ENCODE measurements at regions not wholly inside any gene's neighbourhood (a gene's known extent, or its start where the extent isn't known, plus 50 kb on each side); places are given as distances from the start of the nearest gene placed in this dataset.

GRCh38 chr5:53276825-53277224, 167.3 kb upstream of the MOCS2 start:
- no peak overlapping the region for H3K4me3 ChIP-seq
- intact Hi-C loops (cut with micrococcal nuclease; ENCODE audit: unreplicated experiment): no loop called here
- no peaks in the 10 kb centered on the region for H3K9me2 ChIP-seq (ENCODE audit: insufficient read depth)
- H3K4me1 ChIP-seq (replicated peaks; ENCODE audit: insufficient read depth): no peaks in the 10 kb centered on the region
- no peak overlapping the region for H3K4me2 ChIP-seq
- H3K27ac ChIP-seq: no peak overlapping the region
- BruUV-seq (replicated peaks): no TSS peak
- POLR2A ChIA-PET (ENCODE audit: unreplicated experiment): no interaction called here
- no peaks in the 10 kb centered on the region for H4K20me1 ChIP-seq (ENCODE audit: insufficient read depth)
- no peak overlapping the region for H2AFZ ChIP-seq
- no peaks in the 10 kb centered on the region for H3F3A ChIP-seq (ENCODE audit: insufficient read depth, low read depth)
- no peaks in the 10 kb centered on the region for H3K36me3 ChIP-seq (ENCODE audit: low read depth)
- no peaks in the 10 kb centered on the region for H3K79me2 ChIP-seq (ENCODE audit: low read depth)
- TF ChIP-seq, protein P1, sequence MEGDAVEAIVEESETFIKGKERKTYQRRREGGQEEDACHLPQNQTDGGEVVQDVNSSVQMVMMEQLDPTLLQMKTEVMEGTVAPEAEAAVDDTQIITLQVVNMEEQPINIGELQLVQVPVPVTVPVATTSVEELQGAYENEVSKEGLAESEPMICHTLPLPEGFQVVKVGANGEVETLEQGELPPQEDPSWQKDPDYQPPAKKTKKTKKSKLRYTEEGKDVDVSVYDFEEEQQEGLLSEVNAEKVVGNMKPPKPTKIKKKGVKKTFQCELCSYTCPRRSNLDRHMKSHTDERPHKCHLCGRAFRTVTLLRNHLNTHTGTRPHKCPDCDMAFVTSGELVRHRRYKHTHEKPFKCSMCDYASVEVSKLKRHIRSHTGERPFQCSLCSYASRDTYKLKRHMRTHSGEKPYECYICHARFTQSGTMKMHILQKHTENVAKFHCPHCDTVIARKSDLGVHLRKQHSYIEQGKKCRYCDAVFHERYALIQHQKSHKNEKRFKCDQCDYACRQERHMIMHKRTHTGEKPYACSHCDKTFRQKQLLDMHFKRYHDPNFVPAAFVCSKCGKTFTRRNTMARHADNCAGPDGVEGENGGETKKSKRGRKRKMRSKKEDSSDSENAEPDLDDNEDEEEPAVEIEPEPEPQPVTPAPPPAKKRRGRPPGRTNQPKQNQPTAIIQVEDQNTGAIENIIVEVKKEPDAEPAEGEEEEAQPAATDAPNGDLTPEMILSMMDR (conservative IDR thresholded peaks at IDR 0.05): no peak
- no peak for TF ChIP-seq EZH2 (IDR thresholded peaks at IDR 0.05; ENCODE audit: low read depth)
- H3K9me3 ChIP-seq (ENCODE audit: insufficient read depth, low read depth): no peaks in the 10 kb centered on the region; the same call in 1 of the 2 replicates
- CTCF ChIA-PET: no interaction called here
- no peaks in the 10 kb centered on the region for H3K27me3 ChIP-seq (ENCODE audit: insufficient read depth, low read depth)
- no peak for DNase-seq

DNA sequence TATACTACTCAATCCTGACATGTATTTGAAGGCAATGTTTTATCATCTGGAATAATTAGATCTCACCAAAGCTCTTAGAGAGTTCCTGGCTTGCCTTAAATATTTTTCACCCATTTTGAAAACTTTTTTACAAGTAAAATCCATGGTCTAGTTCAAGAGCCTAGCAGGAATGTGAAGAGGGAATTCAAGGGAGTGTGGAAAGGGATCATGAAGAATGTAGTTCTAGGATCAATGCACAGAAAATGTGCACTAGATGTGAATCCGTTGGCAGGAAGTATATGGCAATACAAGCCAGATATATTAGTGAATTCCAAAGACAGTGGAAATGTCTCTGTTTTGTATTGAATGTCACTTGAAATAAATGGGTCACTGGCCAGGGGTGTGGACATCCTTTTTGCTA, 167.9 kb upstream of the MOCS2 start:
- peak overlapping the region; percentile 67; the same call in 1 of the 2 replicates for H2AFZ ChIP-seq
- no TSS peak for BruUV-seq (replicated peaks)
- no peak overlapping the region for H3K27ac ChIP-seq
- no peak overlapping the region for H3K4me2 ChIP-seq
- no peaks in the 10 kb centered on the region for H3K4me1 ChIP-seq (replicated peaks; ENCODE audit: insufficient read depth)
- no peaks in the 10 kb centered on the region for H3K27me3 ChIP-seq (ENCODE audit: insufficient read depth, low read depth)
- TF ChIP-seq EZH2 (IDR thresholded peaks at IDR 0.05; ENCODE audit: low read depth): no peak
- TF ChIP-seq, protein P1 (conservative IDR thresholded peaks at IDR 0.05): no peak
- H3F3A ChIP-seq (ENCODE audit: insufficient read depth, low read depth): no peaks in the 10 kb centered on the region
- H3K79me2 ChIP-seq (ENCODE audit: low read depth): no peaks in the 10 kb centered on the region
- 0 out of 2 replicates have a peak, but pooled peaks cover 3% of the 10 kb centered on the region for H3K9me3 ChIP-seq (ENCODE audit: insufficient read depth, low read depth)
- CTCF ChIA-PET: no interaction called here
- no peaks in the 10 kb centered on the region for H3K36me3 ChIP-seq (ENCODE audit: low read depth)
- H3K4me3 ChIP-seq: no peak overlapping the region
- POLR2A ChIA-PET (ENCODE audit: unreplicated experiment): no interaction called here
- no peaks in the 10 kb centered on the region for H3K9me2 ChIP-seq (ENCODE audit: insufficient read depth)
- no peak for DNase-seq
- H4K20me1 ChIP-seq (ENCODE audit: insufficient read depth): no peaks in the 10 kb centered on the region
- intact Hi-C loops (cut with micrococcal nuclease; ENCODE audit: unreplicated experiment): no loop called here

GRCh38 chr5:53287573-53287972, 178.0 kb upstream of the MOCS2 start:
- H3K9me2 ChIP-seq (ENCODE audit: insufficient read depth): 0 out of 2 replicates have a peak, but pooled peaks cover 6% of the 10 kb centered on the region
- intact Hi-C loops (cut with micrococcal nuclease; ENCODE audit: unreplicated experiment): no loop called here
- H3K27ac ChIP-seq: no peak overlapping the region
- no peaks in the 10 kb centered on the region for H3K27me3 ChIP-seq (ENCODE audit: insufficient read depth, low read depth)
- no peak overlapping the region for H3K4me3 ChIP-seq
- CTCF ChIA-PET: no interaction called here
- H2AFZ ChIP-seq: no peak overlapping the region
- POLR2A ChIA-PET (ENCODE audit: unreplicated experiment): no interaction called here
- no peaks in the 10 kb centered on the region for H3F3A ChIP-seq (ENCODE audit: insufficient read depth, low read depth)
- BruUV-seq (replicated peaks): no TSS peak
- H3K36me3 ChIP-seq (ENCODE audit: low read depth): no peaks in the 10 kb centered on the region
- no peaks in the 10 kb centered on the region for H3K79me2 ChIP-seq (ENCODE audit: low read depth)
- no peak for DNase-seq
- no peaks in the 10 kb centered on the region for H3K9me3 ChIP-seq (ENCODE audit: insufficient read depth, low read depth)
- TF ChIP-seq, protein P1 (conservative IDR thresholded peaks at IDR 0.05): no peak
- TF ChIP-seq EZH2 (IDR thresholded peaks at IDR 0.05; ENCODE audit: low read depth): no peak
- no peaks in the 10 kb centered on the region for H3K4me1 ChIP-seq (replicated peaks; ENCODE audit: insufficient read depth)
- no peak overlapping the region for H3K4me2 ChIP-seq
- H4K20me1 ChIP-seq (ENCODE audit: insufficient read depth): no peaks in the 10 kb centered on the region

Data from PC-9 (cell line).